ENCODE measurements at regions not wholly inside any gene's neighbourhood (a gene's known extent, or its start where the extent isn't known, plus 50 kb on each side); places are given as distances from the start of the nearest gene placed in this dataset.
A peak's percentile ranks its signal among the peaks of the same experiment; 100 is the strongest.
"Not testable (repeated sequence)": the region's sequence is repeated elsewhere in the genome, so short reads cannot be mapped to it uniquely, and the experiment has no call there.

- DNase-seq: not testable (repeated sequence)
Observed at GRCh38 chr10:59975918-59976317, 69.6 kb upstream of the CCDC6 start.

DNA sequence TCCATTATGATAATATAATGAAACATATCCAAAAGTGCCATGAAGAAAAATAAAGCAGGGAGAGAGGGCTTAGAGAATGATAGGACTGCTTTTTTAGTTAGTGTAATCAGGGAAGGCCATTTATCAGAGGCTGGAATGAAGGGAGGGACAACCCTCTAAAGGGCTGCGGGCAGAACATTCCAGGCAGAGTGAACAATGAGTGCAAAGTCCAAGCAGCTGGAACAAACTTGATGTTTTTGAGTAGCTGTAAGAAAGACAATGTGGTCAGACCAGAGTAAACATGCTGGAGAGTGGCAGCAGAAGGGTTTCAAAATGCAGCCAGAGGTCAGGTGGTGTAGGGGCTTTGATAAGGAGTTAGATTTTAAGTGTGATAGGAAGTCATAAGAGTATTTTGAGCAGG is 65.6 kb upstream of the CCDC6 start:
- DNase-seq: no peak

GRCh38 chr10:59970396-59971368 is 64.3 kb upstream of the CCDC6 start:
- DNase-seq: no peak

DNA sequence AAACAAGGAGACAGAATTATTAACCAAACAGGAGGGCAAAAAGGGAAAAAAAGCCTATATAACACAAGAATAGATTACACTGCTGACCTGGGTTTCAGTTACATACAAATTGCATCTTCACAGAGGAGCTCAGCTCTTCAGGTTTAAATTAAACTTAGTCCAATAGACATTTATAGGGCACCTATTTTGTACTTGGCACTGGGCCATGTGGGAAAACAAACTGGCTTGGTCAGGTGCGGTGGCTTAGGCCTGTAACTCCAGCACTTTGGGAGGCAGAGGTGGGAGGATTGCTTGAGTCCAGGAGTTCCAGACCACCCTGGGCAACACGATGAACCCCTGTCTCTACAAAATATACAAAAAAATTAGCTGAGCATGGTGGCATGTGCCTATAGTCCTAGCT is 62.3 kb upstream of the CCDC6 start:
- DNase-seq: peak; percentile 22

GRCh38 chr10:59967079-59967478 is 60.7 kb upstream of the CCDC6 start:
- DNase-seq: no peak

- no peak for DNase-seq
Observed at GRCh38 chr10:59965899-59966650, 59.7 kb upstream of the CCDC6 start.

- DNase-seq: no peak
Observed at GRCh38 chr10:59962756-59963155, 56.4 kb upstream of the CCDC6 start.

DNA sequence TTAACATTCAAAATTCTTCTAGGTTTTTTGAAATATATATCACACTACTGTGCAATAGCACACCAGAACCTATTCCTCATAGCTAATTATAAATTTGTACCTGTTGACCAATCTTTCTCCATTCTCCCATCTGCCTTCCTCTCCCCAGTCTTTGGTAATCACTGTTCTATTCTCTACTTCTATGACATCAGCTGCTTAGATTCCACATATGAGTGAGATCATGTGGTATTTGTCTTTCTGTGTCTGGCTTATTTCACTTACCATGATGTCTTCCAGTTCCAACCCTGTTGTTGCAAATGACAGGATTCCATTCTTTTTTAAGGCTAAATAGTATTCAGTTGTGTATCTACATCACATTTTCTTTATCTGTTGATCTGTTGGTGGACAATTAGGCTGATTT is 54.4 kb upstream of the CCDC6 start:
- DNase-seq: no peak

DNA sequence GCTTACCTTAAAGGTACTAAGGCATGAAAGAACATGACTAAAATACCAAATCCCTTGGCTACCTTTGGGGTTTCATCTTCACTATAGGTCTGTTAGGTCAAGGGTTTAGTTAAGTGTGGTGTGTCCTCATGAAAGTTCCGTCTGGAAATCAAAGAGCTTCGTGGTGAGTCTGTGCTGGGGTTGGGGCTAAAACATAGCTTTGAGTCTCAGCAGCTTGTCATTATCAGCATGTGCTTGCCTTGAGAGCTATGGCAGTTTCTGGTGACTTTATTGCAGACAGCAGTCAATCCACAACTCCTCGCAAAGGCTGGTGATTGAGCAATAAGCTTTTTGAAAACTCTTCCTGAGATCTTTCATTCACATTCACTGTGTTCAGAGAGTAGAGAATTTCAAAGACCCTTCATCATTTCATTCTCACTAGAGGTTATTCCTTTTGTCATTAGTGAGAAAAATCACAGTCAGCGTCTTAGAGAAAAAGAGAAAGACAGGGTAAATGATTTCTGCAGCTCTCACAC is 53.2 kb upstream of the CCDC6 start:
- no peak for DNase-seq

- DNase-seq: no peak
Observed at GRCh38 chr10:59958882-59959281, 52.5 kb upstream of the CCDC6 start.

DNA sequence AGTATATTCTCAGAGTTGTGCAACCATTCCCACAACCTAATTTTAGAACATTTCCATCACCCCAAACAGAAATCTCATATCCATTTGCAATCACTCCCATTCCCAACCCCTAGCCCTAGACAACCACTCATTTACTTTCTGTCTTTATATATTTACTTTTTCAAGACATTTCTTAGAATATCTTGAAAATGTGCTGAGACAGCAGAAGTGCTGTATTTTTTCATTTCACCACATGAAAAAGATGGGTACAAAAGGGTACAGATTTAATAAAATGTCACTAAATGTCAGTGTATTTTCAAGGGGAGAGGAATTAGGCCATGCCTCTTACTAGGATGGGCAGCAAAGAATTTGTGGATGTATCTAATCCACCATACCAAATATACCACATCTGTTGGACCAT is 51.6 kb upstream of the CCDC6 start:
- DNase-seq: no peak
